CD14-positive monocyte (primary cell): ENCODE measurements at regions not wholly inside any gene's neighbourhood (a gene's known extent, or its start where the extent isn't known, plus 50 kb on each side); places are given as distances from the start of the nearest gene placed in this dataset.

ENCODE experiments used
- DNase-seq, 3 donors: peaks; one replicate each; pipeline ENCODE4 v3.0.0-alpha.2; 2011 to 2022
- H2AFZ ChIP-seq: 2 replicates; pipeline ENCODE4 v1.6.0; 2012; ENCODE audit warnings: mild to moderate bottlenecking, low read depth, low read length, inconsistent platforms; ENCODE audit not compliant: insufficient read depth, poor library complexity, severe bottlenecking
- H3K27ac ChIP-seq, 2 donors: 1 replicate in 1 of 2; 2 replicates in 1 of 2; pipeline ENCODE4 v1.5.1; 2012 to 2013; ENCODE audit warnings: low read length in 2 of 2, control low read depth in 1 of 2, inconsistent platforms in 1 of 2, low read depth in 1 of 2, mild to moderate bottlenecking in 1 of 2
- H3K27me3 ChIP-seq, 2 donors: one replicate each; pipeline versions ENCODE4 v1.6.0 to v1.6.1; 2011 to 2013; ENCODE audit warnings: low read length in 2 of 2; ENCODE audit not compliant: control insufficient read depth in 2 of 2, insufficient read depth in 2 of 2
- H3K36me3 ChIP-seq, 2 donors: replicated peaks in 1 of 2; 1 replicate in 1 of 2; 2 replicates in 1 of 2; pipeline versions ENCODE4 v1.5.1 to v1.6.1; 2012 to 2013; ENCODE audit warnings: low read length in 2 of 2, control low read depth in 1 of 2, inconsistent platforms in 1 of 2, mild to moderate bottlenecking in 1 of 2; ENCODE audit not compliant: insufficient read depth in 2 of 2, control insufficient read depth in 1 of 2
- H3K4me1 ChIP-seq, 2 donors: 1 replicate in 1 of 2; 2 replicates in 1 of 2; pipeline versions ENCODE4 v1.5.1 to v1.6.1; 2012 to 2013; ENCODE audit warnings: low read length in 2 of 2, control low read depth in 1 of 2, inconsistent platforms in 1 of 2, mild to moderate bottlenecking in 1 of 2, moderate library complexity in 1 of 2; ENCODE audit not compliant: insufficient read depth in 2 of 2, control insufficient read depth in 1 of 2
- H3K4me2 ChIP-seq: replicated peaks from 2 replicates; pipeline ENCODE3; 2012; ENCODE audit warnings: low read length, moderate library complexity, mild to moderate bottlenecking; ENCODE audit not compliant: poor library complexity, severe bottlenecking; ENCODE audit errors: extremely low read depth
- H3K4me3 ChIP-seq, 3 experiments: fragments of 200-600 bp in 1 of 3; sonication (generic) in 1 of 3; replicated peaks in 1 of 3; 1 replicate in 2 of 3; 2 replicates in 1 of 3; pipeline ENCODE4 v1.5.1; 2011 to 2013; ENCODE audit warnings: low read length in 3 of 3, mild to moderate bottlenecking in 3 of 3, control low read depth in 2 of 3, low read depth in 2 of 3, inconsistent platforms in 1 of 3, moderate library complexity in 1 of 3
- H3K79me2 ChIP-seq: 2 replicates; pipeline ENCODE4 v1.6.0; 2012; ENCODE audit warnings: mild to moderate bottlenecking, control low read depth, inconsistent platforms, low read length, moderate library complexity; ENCODE audit not compliant: insufficient read depth
- H3K9ac ChIP-seq: 2 replicates; pipeline ENCODE4 v1.6.0; 2017; ENCODE audit warnings: low read length, mild to moderate bottlenecking; ENCODE audit not compliant: insufficient read depth, poor library complexity, severe bottlenecking
- H3K9me3 ChIP-seq, 2 donors: replicated peaks in 1 of 2; 1 replicate in 1 of 2; 2 replicates in 1 of 2; pipeline versions ENCODE4 v1.5.1 to v1.6.1; 2012 to 2013; ENCODE audit warnings: low read length in 2 of 2, control low read depth in 1 of 2; ENCODE audit not compliant: control insufficient read depth in 1 of 2, insufficient read depth in 1 of 2
- H4K20me1 ChIP-seq: 2 replicates; pipeline ENCODE4 v1.6.0; 2012; ENCODE audit warnings: mild to moderate bottlenecking, low read length, control low read depth, moderate library complexity; ENCODE audit not compliant: insufficient read depth
- H3K27ac Mint-ChIP-seq, 7 donors: one replicate each; pipeline ENCODE4 v1.8.0; 2020; ENCODE audit warnings: mild to moderate bottlenecking in 7 of 7, mixed read lengths in 7 of 7, moderate library complexity in 6 of 7, inconsistent platforms in 2 of 7
- H3K27me3 Mint-ChIP-seq, 3 donors: one replicate each; pipeline ENCODE4 v1.8.0; 2021 to 2022; ENCODE audit warnings: low read depth in 3 of 3, mild to moderate bottlenecking in 3 of 3, mixed read lengths in 3 of 3, moderate library complexity in 3 of 3, inconsistent platforms in 1 of 3
- H3K36me3 Mint-ChIP-seq, 2 donors: one replicate each; pipeline ENCODE4 v1.8.0; 2020; ENCODE audit warnings: mixed read lengths in 2 of 2, inconsistent platforms in 1 of 2, mild to moderate bottlenecking in 1 of 2
- H3K4me1 Mint-ChIP-seq: one replicate; pipeline ENCODE4 v1.8.0; 2020; ENCODE audit warnings: mild to moderate bottlenecking, mixed read lengths
- H3K4me3 Mint-ChIP-seq, 2 donors: one replicate each; pipeline ENCODE4 v1.8.0; 2020; ENCODE audit warnings: mild to moderate bottlenecking in 2 of 2, mixed read lengths in 2 of 2, moderate library complexity in 1 of 2
- H3K9me3 Mint-ChIP-seq, 7 donors: one replicate each; pipeline ENCODE4 v1.8.0; 2020 to 2022; ENCODE audit warnings: mixed read lengths in 7 of 7, mild to moderate bottlenecking in 6 of 7, moderate library complexity in 6 of 7, inconsistent platforms in 2 of 7
- CTCF ChIP-seq: fragments of 200-600 bp; IDR thresholded peaks from one replicate; pipeline ENCODE4 v1.8.0; 2022; ENCODE audit warnings: antibody characterized with exemption, mild to moderate bottlenecking
- WGBS: methylation state at CpG from one replicate; pipeline ENCODE4 v1.1.5; 2013; ENCODE audit warnings: missing lambda C conversion rate; ENCODE audit not compliant: insufficient coverage; 5-methylcytosine and 5-hydroxymethylcytosine counted together
- intact Hi-C, 2 donors: fragments of 100-400 bp; cut with micrococcal nuclease; formaldehyde crosslinking; loops; one replicate each; pipeline versions ENCODE4 v1.15.0 to v1.15.1; 2023

GRCh38 chr22:22133910-22134309 is 110.7 kb upstream of the VPREB1 start:
- no peaks in the 10 kb centered on the region for H3K9me3 Mint-ChIP-seq
- H3K27ac Mint-ChIP-seq, result no peak overlapping the region
- Histone ChIP-seq H3K9me3 (no peaks in the 10 kb centered on the region), H4K20me1 (no peaks in the 10 kb centered on the region), H2AFZ (no peak overlapping the region), H3K36me3 (no peaks in the 10 kb centered on the region), H3K79me2 (no peaks in the 10 kb centered on the region), H3K9ac (no peak overlapping the region), H3K27ac (no peak overlapping the region), H3K4me1 (no peaks in the 10 kb centered on the region), H3K4me3 (no peak overlapping the region), H3K4me2 (no peak overlapping the region), H3K27me3 (peaks cover 0 to 13% of the 10 kb centered on the region in 2 donors)
- no peak overlapping the region for H3K4me3 Mint-ChIP-seq
- H3K36me3 Mint-ChIP-seq, result no peaks in the 10 kb centered on the region
- WGBS, result no CpG with 5 or more reads among the region's 5 CpGs
- H3K4me1 Mint-ChIP-seq, result no peaks in the 10 kb centered on the region
- peaks cover 0 to 2% (median 2%) of the 10 kb centered on the region in 3 donors for H3K27me3 Mint-ChIP-seq
- no peak for DNase-seq
- intact Hi-C loops, result no loop called here
- no peak for TF ChIP-seq CTCF

- H3K4me1 Mint-ChIP-seq, result no peaks in the 10 kb centered on the region
- 100% methylated on average over 1 of the region's 3 CpGs for WGBS
These were observed 113.5 kb upstream of the VPREB1 start for GRCh38 chr22:22130953-22131608.

More at GRCh38 chr22:22130953-22131608, 113.5 kb upstream of the VPREB1 start:
- intact Hi-C loops, result no loop called here
- Histone ChIP-seq H3K27me3 (no peaks in the 10 kb centered on the region), H3K9me3 (no peaks in the 10 kb centered on the region), H3K4me3 (no peak overlapping the region), H2AFZ (no peak overlapping the region), H3K27ac (no peak overlapping the region), H4K20me1 (no peaks in the 10 kb centered on the region), H3K79me2 (no peaks in the 10 kb centered on the region), H3K36me3 (no peaks in the 10 kb centered on the region), H3K4me2 (no peak overlapping the region), H3K9ac (no peak overlapping the region), H3K4me1 (no peaks in the 10 kb centered on the region)
- Mint-ChIP-seq H3K27me3 (peaks cover 1 to 3% (median 2%) of the 10 kb centered on the region in 3 donors), H3K9me3 (no peaks in the 10 kb centered on the region), H3K36me3 (no peaks in the 10 kb centered on the region), H3K27ac (peak overlapping the region in 1 of 7 donors; percentile 66), H3K4me3 (no peak overlapping the region)
- no peak for DNase-seq
- TF ChIP-seq CTCF, result no peak
